ENCODE measurements at regions not wholly inside any gene's neighbourhood (a gene's known extent, or its start where the extent isn't known, plus 50 kb on each side); places are given as distances from the start of the nearest gene placed in this dataset.
A peak's percentile ranks its signal among the peaks of the same experiment; 100 is the strongest.

DNA sequence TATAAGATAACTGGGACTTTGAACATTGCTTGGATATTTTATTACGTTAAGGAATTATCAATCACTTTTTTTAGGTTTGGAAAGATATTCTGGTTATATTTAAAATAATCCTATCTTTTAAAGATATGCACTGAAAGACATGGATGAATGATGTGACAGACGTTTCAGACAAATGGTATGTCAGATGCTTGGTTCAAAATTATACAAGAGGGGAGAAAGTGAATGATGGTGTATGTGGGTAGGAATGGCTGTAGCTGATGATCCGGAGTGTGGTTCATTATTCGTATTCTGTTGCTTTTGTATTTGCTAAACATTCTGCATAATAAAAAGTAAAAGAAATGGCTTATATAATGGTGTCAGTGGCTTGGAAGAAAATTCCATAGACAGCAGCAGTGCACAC is 51.0 kb upstream of the SNRPB2 start:
- DNase-seq (ENCODE audit: extremely low read depth in 1 of 11, low read depth in 9 of 11, low spot score in 4 of 11) = no peak

DNA sequence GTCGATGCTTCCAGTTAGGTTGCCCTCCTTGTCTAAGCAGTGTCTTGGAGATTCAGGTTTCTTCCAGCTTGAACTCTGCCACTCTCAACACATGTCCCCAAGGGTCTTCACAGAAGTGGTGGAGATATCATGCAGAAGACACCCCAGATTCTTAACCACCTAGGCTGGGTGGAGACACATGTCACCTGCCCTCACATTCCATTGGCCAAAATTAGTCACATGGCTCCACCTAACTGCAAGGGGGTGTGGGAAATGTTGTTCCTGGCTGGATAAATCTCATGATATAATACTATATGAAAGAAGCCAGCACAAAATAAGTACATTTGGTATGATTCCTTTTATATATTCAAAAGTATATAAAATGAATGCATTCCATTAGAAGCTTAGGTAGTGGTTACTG is 52.9 kb upstream of the SNRPB2 start:
- no peak for DNase-seq (ENCODE audit: extremely low read depth in 1 of 11, low read depth in 9 of 11, low spot score in 4 of 11)

DNA sequence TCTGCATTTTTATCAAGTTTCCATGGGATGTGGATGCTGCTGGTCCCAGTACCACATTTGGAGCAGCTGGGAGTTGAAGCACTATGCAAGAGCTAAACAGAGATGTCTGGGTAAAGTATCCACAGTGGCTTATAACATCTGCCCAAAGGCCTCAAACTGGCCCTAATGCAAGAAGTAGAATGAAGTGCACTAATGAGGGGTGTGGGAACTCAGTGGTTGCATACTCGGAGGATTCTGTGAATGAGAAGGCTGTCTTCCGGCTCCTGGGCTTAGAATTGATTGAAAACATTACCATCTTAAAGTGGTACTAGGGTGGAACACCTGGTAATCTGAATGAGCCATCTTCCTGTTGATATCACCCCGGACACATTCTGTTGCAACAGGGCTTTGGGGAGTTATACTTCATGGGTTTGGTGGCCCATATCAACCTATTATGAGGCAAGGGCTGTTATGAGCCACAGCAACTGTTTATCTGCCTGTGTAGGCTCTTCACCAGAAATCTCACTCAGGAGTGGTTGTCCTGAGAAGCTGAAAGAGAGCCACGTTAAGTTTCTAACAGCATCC is 54.7 kb upstream of the SNRPB2 start:
- no peak for DNase-seq (ENCODE audit: extremely low read depth in 1 of 11, low read depth in 9 of 11, low spot score in 4 of 11)

DNA sequence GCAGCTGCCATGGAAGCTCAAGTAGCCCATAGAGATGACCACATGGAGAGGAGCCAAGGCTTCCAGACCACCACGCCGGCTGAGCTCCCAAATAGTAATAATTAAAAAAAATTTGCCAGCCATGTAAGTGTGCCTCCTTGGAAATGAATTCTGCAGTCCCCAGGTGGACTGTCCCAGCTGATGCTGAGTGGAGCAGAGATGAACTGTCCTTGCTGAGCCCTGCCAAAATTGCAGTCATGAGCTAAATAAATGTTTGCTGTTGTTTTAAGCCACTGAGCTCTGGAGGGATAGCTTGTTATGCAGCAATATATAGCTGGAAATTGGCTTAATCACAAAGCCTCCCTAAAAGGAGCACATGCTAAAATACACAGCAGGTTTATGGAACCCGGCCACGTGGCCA is 55.6 kb upstream of the SNRPB2 start:
- no peak for DNase-seq (ENCODE audit: extremely low read depth in 1 of 11, low read depth in 9 of 11, low spot score in 4 of 11)

DNA sequence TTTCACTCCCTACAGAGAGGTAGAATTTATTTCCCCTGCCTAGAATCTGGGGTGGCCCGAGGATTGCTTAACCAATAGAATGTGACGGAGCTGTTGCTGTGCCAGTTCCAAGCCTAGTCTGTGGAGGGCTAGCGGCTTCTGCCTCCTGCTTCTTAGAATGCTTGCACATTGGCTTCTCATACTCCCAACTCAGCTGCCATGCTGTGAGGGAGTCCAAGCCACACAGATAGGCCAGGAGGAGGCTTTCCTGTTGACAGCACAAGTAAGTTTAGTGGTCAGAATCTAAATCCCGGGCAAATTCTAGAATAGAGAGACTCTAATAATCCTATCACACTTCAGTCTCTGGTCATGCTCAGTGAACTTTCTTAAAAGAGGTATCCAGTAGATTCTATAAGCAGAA is 57.5 kb upstream of the SNRPB2 start:
- DNase-seq (ENCODE audit: extremely low read depth in 1 of 11, low read depth in 9 of 11, low spot score in 4 of 11) = no peak

DNA sequence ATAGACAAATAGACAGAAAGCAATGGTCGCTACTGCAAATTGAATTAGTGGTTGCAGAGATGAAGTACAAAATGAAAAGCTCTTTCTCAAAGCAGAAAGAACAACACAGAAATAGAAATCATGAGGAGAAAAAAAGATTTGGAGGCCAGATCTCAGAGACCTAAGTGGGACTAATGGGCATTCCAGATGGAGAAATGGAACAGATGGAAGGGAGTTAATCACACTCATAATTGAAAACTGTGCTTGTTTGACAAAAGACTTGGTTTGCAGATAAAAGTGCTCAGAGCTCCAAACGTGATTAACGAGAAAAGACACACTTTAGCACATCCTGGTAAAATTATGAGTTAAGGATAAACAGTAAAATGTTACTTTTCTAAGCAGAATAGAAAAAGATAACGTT is 58.1 kb upstream of the SNRPB2 start:
- no peak for DNase-seq (ENCODE audit: extremely low read depth in 1 of 11, low read depth in 9 of 11, low spot score in 4 of 11)

DNA sequence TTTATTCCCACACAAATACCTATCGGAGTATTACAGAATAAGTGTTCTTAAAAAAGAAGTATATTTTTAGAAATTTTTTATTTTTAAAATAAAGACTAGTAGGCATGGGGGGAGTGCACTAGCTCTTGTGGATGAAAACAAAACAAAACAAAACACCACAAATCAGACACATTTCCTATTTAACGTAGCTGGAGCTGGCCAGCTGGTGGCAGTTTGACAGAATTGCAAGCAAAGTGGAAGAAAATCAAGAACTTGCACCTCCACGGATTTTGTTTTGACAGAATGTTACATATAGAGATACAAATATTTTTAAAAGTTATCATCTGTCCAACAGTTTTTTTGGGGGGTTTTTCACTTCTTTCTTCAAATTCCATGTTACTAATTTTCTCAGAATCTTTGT is 63.6 kb upstream of the SNRPB2 start:
- DNase-seq (ENCODE audit: extremely low read depth in 1 of 11, low read depth in 9 of 11, low spot score in 4 of 11) = no peak

DNA sequence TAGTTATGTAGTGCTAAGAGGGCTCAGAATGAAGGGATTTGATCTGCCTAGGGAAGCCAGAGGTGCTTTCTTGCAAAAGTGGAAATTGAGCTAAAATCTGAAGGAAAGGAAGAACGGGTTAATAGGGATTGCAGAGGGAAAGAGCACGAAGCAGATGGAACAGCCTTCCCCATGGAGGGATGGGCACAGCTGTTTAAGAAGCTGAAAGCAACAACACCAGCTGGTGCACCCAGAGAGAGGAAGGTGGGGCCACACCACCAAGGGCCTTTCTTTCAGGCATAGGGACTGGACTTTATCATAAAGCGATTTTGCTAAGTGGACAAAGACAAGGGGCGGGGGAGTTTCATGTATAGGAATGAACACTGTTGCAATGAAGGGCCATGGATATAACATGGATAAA is 65.8 kb upstream of the SNRPB2 start:
- no peak for DNase-seq (ENCODE audit: extremely low read depth in 1 of 11, low read depth in 9 of 11, low spot score in 4 of 11)

DNA sequence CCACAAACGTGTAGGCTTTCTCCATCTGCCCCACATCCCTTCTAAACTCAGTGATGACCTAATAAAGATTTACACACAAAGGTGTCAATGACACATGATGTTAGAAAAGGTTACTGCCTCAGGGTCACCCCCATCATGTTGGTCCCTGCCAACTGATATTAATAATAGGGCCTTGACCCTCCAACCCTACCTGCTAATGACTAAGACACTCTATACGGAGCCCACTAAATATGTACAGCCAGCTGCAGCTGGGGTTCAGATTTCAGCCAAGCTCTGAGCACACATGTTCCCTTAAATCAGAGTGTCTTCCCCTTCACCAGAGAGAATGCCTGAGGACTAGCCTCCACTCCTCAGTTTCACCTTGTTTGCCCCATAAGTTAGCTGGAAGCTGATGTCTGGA is 67.4 kb upstream of the SNRPB2 start:
- DNase-seq (ENCODE audit: extremely low read depth in 1 of 11, low read depth in 9 of 11, low spot score in 4 of 11) = no peak

DNA sequence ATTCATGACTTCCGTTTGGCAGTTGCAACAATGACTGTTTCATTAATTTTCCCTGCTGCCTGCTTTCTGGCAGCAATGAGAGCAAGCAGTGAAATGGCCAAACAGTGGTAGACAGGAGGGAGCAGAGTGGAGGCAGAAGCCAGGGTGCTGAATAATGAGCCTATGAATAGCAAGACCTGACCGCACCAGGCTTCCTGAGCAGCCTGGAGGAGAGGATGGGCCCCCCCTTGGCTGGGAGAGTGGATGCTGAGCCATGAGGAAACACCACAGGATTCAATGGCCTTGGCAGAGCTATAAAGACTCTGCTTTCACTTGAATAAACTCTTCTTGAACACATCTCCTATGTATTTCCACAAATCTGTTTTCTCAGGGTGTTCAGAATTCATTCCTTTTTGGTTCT is 68.1 kb upstream of the SNRPB2 start:
- DNase-seq (ENCODE audit: extremely low read depth in 1 of 11, low read depth in 9 of 11, low spot score in 4 of 11) = peak in 1 of 11 donors; percentile 6

DNA sequence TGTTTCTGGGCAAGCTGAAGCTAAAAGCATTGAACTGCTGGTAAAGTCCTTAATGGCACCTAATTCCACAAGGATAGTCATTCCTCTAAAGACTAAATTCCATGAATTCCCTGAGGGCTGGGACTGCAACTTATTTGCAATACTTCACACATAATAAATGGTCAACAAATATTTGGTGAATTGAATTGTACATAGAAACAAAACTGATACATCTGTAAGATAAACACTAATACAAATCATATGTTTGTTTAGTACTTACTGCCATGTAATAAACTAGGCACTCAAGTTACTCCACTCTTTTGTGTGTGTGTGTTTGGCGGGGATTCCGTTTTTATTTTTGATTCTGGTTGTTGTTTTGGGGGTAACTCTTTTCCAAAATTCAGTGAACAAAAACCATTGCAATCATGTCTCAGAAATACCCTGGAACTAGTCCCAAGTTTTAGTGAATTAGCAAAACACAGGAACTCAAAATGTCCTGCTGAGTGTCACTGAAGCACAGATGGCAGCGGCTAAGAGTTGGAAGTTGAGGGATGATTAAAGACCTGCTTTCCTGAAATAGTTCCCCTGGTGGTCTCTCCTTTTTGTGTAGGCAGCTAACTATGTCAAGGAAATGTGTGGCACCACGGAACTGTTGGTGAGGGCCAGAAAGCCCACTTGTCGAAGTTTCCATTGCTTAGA is 74.8 kb upstream of the SNRPB2 start:
- no peak for DNase-seq (ENCODE audit: extremely low read depth in 1 of 11, low read depth in 9 of 11, low spot score in 4 of 11)

DNA sequence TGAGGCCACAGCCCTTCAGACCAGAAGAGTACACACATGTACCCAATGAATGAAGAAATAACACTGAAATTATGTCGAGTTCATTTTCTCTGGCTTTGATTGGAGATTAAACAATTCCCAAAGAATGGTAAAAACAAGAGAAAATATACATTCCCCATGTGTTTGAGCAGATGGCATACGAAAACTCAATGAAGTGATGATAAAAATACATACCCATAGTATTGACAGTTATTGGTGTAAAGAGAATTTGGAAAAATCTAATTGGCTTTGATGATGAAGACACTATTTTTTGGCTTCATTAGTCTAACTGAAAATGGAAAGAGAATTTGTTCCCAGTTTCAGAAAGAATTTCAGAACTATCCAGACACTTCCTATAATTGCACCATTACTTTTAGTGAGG is 76.6 kb upstream of the SNRPB2 start:
- no peak for DNase-seq (ENCODE audit: extremely low read depth in 1 of 11, low read depth in 9 of 11, low spot score in 4 of 11)

DNA sequence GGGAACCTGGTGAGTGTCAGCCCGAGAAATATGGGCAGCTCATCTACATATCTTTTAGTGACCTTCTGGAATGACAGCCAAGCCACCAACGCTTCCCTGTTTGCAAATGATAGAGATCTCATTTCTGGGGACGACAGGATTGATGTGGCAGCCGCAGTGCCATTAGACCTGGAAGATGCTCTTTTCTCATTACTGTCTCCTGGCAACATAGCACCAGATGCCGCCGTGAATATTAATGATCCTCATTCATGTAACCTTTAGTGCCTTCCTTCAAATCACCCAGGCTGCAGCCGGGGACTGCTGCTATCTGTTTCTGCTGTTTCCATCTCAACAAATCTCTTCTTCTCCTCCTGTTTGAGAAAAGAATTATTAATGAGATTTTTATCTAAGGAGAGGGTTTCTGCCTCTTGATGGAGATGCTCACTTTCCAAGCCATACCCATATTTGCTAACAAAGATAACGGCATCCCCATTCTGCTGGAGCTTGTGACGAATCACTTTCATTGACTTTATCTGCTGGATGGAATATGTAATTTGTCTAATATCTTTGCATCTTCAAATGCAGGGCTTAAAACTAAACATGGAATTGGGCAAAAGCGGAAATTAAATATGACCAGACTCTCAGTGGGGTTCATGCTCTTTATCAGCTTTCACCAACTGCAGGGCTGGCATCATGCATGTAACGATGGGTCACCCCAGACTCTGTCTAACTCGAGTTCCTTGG is 74.8 kb upstream of the KIF16B start:
- no peak for DNase-seq (ENCODE audit: extremely low read depth in 1 of 11, low read depth in 9 of 11, low spot score in 4 of 11)

DNA sequence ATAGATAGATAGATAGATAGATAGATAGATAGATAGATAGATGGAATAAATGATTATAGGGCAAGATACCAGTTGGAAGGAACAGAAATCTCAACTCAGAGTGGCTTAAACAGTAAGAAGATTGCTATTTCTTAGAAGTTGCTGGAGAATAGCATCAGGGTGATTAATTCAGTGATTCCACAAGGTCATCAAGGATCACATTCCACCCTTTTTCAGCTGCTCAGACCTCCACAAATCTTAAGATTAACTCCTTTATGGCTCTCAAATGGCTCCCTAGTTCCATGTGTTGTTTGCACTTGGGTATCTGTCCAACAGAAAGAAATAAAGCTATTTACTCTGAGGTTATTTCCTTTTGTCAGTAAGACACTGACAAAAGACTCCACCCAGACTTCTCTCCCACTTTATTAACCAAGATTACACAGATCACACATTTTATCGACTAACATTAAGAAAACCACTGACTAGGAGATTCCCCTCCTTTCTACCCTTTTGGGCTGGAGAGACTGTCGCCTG is 68.3 kb upstream of the KIF16B start:
- DNase-seq (ENCODE audit: extremely low read depth in 1 of 11, low read depth in 9 of 11, low spot score in 4 of 11) = peak in 2 of 11 donors; percentile 15 to 25

DNA sequence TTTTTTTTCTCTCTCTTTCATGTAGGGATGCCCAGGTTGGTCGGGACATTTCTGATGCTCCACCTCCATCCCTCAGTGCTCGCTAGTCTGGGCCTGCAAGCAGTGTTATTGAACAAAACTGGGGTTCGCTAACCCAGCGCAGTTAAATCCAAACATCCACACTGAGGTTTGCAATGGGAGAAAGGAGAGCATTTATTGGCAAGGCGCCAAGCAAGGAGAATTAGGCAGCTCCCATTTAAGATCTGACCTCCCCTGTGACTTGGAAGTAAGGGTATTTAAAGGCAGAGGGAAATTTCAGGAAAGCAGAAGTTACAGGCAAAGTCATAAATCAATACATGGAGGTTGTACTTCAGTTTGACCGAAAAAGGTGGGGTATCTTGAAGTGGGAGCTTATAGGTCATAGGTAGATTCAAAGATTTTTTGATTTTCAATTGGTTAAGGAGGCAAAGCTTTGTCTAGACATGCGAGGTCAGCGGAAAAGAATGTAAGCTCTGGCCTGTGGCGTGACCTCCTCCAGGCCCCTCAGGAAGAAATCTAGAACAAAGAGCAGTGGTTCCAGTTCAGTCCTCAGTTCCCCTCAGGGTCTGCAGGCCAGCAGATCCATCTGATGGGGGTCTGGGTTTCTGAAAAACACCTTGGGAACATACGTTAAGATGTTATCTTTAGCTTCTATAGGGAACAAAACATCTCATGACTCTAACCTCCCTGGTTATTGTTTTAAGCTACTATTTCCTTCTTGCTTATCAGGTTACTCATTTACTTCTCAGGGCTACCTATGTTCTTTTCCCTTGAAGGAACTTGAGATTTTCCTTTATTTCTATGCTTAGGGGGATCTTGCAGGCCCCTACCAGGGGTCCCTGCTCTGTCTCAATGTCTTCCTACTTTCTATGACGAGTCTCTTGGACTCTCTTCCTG is 66.0 kb upstream of the KIF16B start:
- no peak for DNase-seq (ENCODE audit: extremely low read depth in 1 of 11, low read depth in 9 of 11, low spot score in 4 of 11)

DNA sequence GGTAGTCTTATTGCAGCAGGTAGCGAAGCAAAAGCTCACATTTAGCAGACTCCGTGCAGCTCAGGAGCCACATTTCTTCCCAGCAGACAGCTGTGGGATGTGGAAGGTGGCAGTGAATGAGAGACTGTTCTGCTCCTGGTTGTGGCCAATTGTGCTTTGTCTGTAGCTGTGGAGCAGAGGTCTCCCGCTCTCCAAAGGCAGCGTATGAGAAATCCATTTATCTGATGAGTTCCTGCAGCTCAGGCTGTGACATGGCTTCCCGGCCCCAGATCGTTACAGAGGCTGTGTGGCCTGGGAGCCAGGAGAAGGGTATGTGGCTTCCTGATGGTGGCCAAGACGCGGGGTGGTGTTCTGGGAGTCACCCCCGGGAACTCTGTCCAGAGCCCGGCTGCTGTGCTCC is 64.5 kb upstream of the KIF16B start:
- DNase-seq (ENCODE audit: extremely low read depth in 1 of 11, low read depth in 9 of 11, low spot score in 4 of 11) = no peak

DNA sequence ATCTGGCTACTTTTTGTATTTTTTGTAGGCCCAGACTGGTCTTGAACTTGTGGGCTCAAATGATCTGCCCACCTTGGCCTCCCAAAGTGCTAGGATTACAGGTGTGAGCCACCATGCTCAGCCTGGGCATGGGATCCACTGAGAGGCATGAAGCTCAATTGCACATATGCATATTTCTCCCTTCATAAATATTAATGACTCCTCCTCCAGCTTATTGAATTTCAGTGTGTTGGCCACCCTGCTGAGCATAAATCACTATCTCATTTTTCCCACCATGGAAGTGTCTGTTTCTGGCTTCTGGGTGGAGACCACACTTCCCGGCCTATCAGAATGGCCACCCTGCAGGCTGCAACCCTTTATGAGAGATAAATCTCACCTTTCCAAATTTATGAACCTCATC is 53.6 kb upstream of the KIF16B start:
- no peak for DNase-seq (ENCODE audit: extremely low read depth in 1 of 11, low read depth in 9 of 11, low spot score in 4 of 11)

DNA sequence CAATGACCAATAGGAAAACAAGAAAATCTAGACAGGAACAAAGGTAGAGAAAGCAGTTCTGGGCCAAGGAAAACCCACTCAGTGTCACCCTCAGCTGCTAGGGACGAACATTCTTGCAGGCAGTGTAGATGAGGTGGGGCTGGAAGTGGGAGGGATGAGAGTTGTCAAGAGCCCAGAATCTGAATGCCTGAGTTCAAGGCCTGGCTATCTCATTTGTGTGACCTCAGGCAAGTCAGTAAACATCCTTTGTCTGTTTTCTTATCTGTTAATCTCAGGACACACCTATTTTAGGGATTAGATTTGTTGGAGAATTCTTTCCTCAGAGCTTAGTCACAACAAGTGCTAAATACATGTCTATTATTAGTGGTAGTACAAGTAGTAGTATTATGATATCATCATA is 50.9 kb upstream of the KIF16B start:
- DNase-seq (ENCODE audit: extremely low read depth in 1 of 11, low read depth in 9 of 11, low spot score in 4 of 11) = no peak

All from renal cortex interstitium (tissue), 11 donors.